ENCODE measurements at regions not wholly inside any gene's neighbourhood (a gene's known extent, or its start where the extent isn't known, plus 50 kb on each side); places are given as distances from the start of the nearest gene placed in this dataset.

GRCh38 chr5:3364433-3364832, 231.2 kb upstream of the IRX1 start:
- H3K27ac Mint-ChIP-seq (ENCODE audit: unreplicated experiment): no peak overlapping the region
- no peaks in the 10 kb centered on the region for H3K4me1 Mint-ChIP-seq (ENCODE audit: low read depth, unreplicated experiment)
- no peak overlapping the region for H3K4me3 Mint-ChIP-seq (ENCODE audit: unreplicated experiment)
- TF ChIP-seq, protein P1, sequence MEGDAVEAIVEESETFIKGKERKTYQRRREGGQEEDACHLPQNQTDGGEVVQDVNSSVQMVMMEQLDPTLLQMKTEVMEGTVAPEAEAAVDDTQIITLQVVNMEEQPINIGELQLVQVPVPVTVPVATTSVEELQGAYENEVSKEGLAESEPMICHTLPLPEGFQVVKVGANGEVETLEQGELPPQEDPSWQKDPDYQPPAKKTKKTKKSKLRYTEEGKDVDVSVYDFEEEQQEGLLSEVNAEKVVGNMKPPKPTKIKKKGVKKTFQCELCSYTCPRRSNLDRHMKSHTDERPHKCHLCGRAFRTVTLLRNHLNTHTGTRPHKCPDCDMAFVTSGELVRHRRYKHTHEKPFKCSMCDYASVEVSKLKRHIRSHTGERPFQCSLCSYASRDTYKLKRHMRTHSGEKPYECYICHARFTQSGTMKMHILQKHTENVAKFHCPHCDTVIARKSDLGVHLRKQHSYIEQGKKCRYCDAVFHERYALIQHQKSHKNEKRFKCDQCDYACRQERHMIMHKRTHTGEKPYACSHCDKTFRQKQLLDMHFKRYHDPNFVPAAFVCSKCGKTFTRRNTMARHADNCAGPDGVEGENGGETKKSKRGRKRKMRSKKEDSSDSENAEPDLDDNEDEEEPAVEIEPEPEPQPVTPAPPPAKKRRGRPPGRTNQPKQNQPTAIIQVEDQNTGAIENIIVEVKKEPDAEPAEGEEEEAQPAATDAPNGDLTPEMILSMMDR (IDR thresholded peaks at IDR 0.05; ENCODE audit: partially characterized antibody, unreplicated experiment): no peak
- no peak for DNase-seq
- peaks cover 5% of the 10 kb centered on the region for H3K36me3 Mint-ChIP-seq (ENCODE audit: unreplicated experiment)
- H3K27me3 Mint-ChIP-seq (ENCODE audit: unreplicated experiment): peaks cover 5% of the 10 kb centered on the region
- no peaks in the 10 kb centered on the region for H3K9me3 Mint-ChIP-seq (ENCODE audit: unreplicated experiment)

DNA sequence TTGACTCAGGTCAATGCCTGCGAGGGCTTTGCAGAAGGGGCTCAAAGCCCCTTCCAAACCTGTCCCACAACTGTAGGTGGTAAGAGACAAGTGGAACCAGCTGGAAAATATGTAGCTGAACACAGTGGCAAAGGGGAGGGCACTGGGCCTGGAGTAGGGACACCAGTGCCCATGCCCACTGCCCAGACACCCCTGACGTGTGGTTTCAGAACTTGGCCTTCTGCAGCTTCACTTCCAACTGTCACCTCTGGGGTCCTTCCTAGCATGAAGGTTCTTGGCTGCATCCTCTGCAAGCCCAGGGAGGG, 233.1 kb upstream of the IRX1 start:
- H3K9me3 Mint-ChIP-seq (ENCODE audit: unreplicated experiment): no peaks in the 10 kb centered on the region

DNA sequence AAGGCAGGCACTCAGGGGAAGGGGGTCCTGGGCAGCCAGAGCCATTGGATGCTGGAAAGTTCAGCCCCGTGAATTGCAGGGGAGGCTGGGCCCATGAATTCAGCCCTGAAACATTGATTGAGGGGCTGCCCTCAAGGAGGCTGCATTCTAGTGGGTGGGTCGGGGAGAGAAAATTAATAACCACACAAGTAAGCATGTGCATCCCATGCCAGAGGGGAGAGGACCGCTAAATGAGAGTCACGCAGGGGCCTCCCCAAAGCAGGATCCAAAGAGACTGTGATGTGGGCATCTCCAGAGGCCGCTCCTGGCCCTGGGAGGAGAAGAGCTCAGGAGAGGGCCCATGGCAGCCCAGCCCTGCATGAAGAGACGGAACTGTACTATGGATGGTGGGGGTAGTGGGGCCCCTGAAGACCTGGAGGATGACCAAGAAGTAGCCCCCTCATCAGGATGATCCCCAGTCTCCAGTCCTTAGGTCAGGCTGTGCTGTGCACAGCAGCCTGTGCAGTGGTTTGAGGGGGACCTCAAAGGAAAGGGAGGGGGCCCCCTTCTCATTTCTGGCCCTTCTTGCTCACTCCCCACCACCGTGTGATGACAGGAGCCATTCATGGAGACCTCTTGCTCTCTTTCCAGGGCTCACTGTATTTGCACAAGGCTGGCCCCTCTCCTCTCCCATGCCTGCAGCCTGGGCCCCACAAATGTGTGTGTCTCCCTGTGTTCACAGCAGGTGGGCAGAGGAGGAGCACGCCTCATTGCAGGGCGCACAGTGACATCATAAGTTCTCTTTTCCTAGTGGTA, 233.6 kb upstream of the IRX1 start:
- no peaks in the 10 kb centered on the region for H3K9me3 Mint-ChIP-seq (ENCODE audit: unreplicated experiment)
- H3K36me3 Mint-ChIP-seq (ENCODE audit: unreplicated experiment): peaks cover 5% of the 10 kb centered on the region

More for the DNA sequence above, 233.1 kb upstream of the IRX1 start:
- H3K36me3 Mint-ChIP-seq (ENCODE audit: unreplicated experiment): peaks cover 5% of the 10 kb centered on the region
- DNase-seq: no peak
- no peak overlapping the region for H3K27ac Mint-ChIP-seq (ENCODE audit: unreplicated experiment)
- peaks cover 2% of the 10 kb centered on the region for H3K4me1 Mint-ChIP-seq (ENCODE audit: low read depth, unreplicated experiment)
- H3K4me3 Mint-ChIP-seq (ENCODE audit: unreplicated experiment): no peak overlapping the region
- TF ChIP-seq, protein P1 (IDR thresholded peaks at IDR 0.05; ENCODE audit: partially characterized antibody, unreplicated experiment): no peak
- peaks cover 5% of the 10 kb centered on the region for H3K27me3 Mint-ChIP-seq (ENCODE audit: unreplicated experiment)

GRCh38 chr5:3359642-3360041, 236.0 kb upstream of the IRX1 start:
- H3K9me3 Mint-ChIP-seq (ENCODE audit: unreplicated experiment): no peaks in the 10 kb centered on the region
- H3K27ac Mint-ChIP-seq (ENCODE audit: unreplicated experiment): peak overlapping the region; percentile 3
- H3K36me3 Mint-ChIP-seq (ENCODE audit: unreplicated experiment): peaks cover 5% of the 10 kb centered on the region
- no peak overlapping the region for H3K4me3 Mint-ChIP-seq (ENCODE audit: unreplicated experiment)
- TF ChIP-seq, protein P1 (IDR thresholded peaks at IDR 0.05; ENCODE audit: partially characterized antibody, unreplicated experiment): no peak
- H3K27me3 Mint-ChIP-seq (ENCODE audit: unreplicated experiment): peaks cover 3% of the 10 kb centered on the region
- peaks cover 13% of the 10 kb centered on the region for H3K4me1 Mint-ChIP-seq (ENCODE audit: low read depth, unreplicated experiment)
- DNase-seq: no peak

More for the DNA sequence above, 233.6 kb upstream of the IRX1 start:
- TF ChIP-seq, protein P1 (IDR thresholded peaks at IDR 0.05; ENCODE audit: partially characterized antibody, unreplicated experiment): no peak
- H3K27me3 Mint-ChIP-seq (ENCODE audit: unreplicated experiment): peaks cover 5% of the 10 kb centered on the region
- DNase-seq: no peak
- H3K4me1 Mint-ChIP-seq (ENCODE audit: low read depth, unreplicated experiment): peaks cover 8% of the 10 kb centered on the region
- no peak overlapping the region for H3K4me3 Mint-ChIP-seq (ENCODE audit: unreplicated experiment)
- H3K27ac Mint-ChIP-seq (ENCODE audit: unreplicated experiment): no peak overlapping the region

GRCh38 chr5:3357291-3357690, 238.3 kb upstream of the IRX1 start:
- Mint-ChIP-seq H3K4me1 (ENCODE audit: low read depth, unreplicated experiment) (peaks cover 13% of the 10 kb centered on the region), H3K9me3 (ENCODE audit: unreplicated experiment) (no peaks in the 10 kb centered on the region), H3K27me3 (ENCODE audit: unreplicated experiment) (peaks cover 7% of the 10 kb centered on the region), H3K27ac (ENCODE audit: unreplicated experiment) (no peak overlapping the region), H3K4me3 (ENCODE audit: unreplicated experiment) (no peak overlapping the region), H3K36me3 (ENCODE audit: unreplicated experiment) (peaks cover 12% of the 10 kb centered on the region)
- DNase-seq: no peak
- TF ChIP-seq, protein P1 (IDR thresholded peaks at IDR 0.05; ENCODE audit: partially characterized antibody, unreplicated experiment): no peak

Data from glutamatergic neuron (in vitro differentiated cells).